Neural progenitor cell (in vitro differentiated cells): ENCODE measurements at regions not wholly inside any gene's neighbourhood (a gene's known extent, or its start where the extent isn't known, plus 50 kb on each side); places are given as distances from the start of the nearest gene placed in this dataset.

ENCODE experiments used
- DNase-seq: peaks from one replicate; pipeline ENCODE4 v3.0.0-alpha.2; 2016; ENCODE audit warnings: low spot score
- H2AFZ ChIP-seq: fragments of 200-600 bp; sonication (generic); replicated peaks from 2 replicates; pipeline ENCODE4 v1.6.1; 2016; ENCODE audit warnings: antibody characterized with exemption
- H3F3A ChIP-seq: fragments of 200-600 bp; sonication (generic); 2 replicates; pipeline ENCODE4 v1.6.1; 2016; ENCODE audit warnings: antibody characterized with exemption, low read depth
- H3K27ac ChIP-seq: fragments of 200-600 bp; sonication (generic); 2 replicates; pipeline ENCODE4 v1.5.1; 2016; ENCODE audit warnings: mild to moderate bottlenecking
- H3K27me3 ChIP-seq: fragments of 200-600 bp; sonication (generic); 2 replicates; pipeline ENCODE4 v1.6.1; 2016; ENCODE audit warnings: mild to moderate bottlenecking, moderate library complexity
- H3K36me3 ChIP-seq: fragments of 200-600 bp; sonication (generic); 2 replicates; pipeline ENCODE4 v1.5.1; 2016
- H3K4me1 ChIP-seq: fragments of 200-600 bp; sonication (generic); 2 replicates; pipeline ENCODE4 v1.6.1; 2016; ENCODE audit warnings: mixed run types
- H3K4me2 ChIP-seq: fragments of 200-600 bp; sonication (generic); 2 replicates; pipeline ENCODE4 v1.6.1; 2016
- H3K4me3 ChIP-seq: fragments of 200-600 bp; sonication (generic); 2 replicates; pipeline ENCODE4 v1.5.1; 2016
- H3K79me2 ChIP-seq: fragments of 200-600 bp; sonication (generic); 2 replicates; pipeline ENCODE4 v1.6.1; 2016; ENCODE audit warnings: low read depth
- H3K9ac ChIP-seq: fragments of 200-600 bp; sonication (generic); 2 replicates; pipeline ENCODE4 v1.6.1; 2016
- H3K9me3 ChIP-seq: fragments of 200-600 bp; sonication (generic); 2 replicates; pipeline ENCODE4 v1.5.1; 2016; ENCODE audit warnings: low read depth
- H4K20me1 ChIP-seq: fragments of 200-600 bp; sonication (generic); 2 replicates; pipeline ENCODE4 v1.6.1; 2016; ENCODE audit warnings: low read depth
- H3K27ac Mint-ChIP-seq: 3 replicates; pipeline ENCODE4 v1.8.0; 2021; ENCODE audit warnings: mixed read lengths
- H3K27me3 Mint-ChIP-seq: 2 replicates; pipeline ENCODE4 v1.8.0; 2022; ENCODE audit warnings: low read depth, mild to moderate bottlenecking, inconsistent platforms, moderate library complexity, mixed read lengths; ENCODE audit not compliant: insufficient read depth
- H3K36me3 Mint-ChIP-seq: 3 replicates; pipeline ENCODE4 v1.8.0; 2021; ENCODE audit warnings: mixed read lengths
- H3K4me1 Mint-ChIP-seq: 3 replicates; pipeline ENCODE4 v1.8.0; 2021; ENCODE audit warnings: mixed read lengths
- H3K4me3 Mint-ChIP-seq: 3 replicates; pipeline ENCODE4 v1.8.0; 2021; ENCODE audit warnings: mild to moderate bottlenecking, moderate library complexity, mixed read lengths
- H3K9me3 Mint-ChIP-seq: 3 replicates; pipeline ENCODE4 v1.8.0; 2020; ENCODE audit warnings: mixed read lengths
- CTCF ChIP-seq: fragments of 200-600 bp; sonication (generic); IDR thresholded peaks from 2 replicates; pipeline ENCODE4 v1.5.1; 2017; ENCODE audit warnings: antibody characterized with exemption, mild to moderate bottlenecking
- EZH2 ChIP-seq: fragments of 200-600 bp; sonication (generic); IDR thresholded peaks from 2 replicates; pipeline ENCODE4 v1.6.1; 2017; ENCODE audit warnings: antibody characterized with exemption, mild to moderate bottlenecking, moderate library complexity
- EZH2phosphoT487 ChIP-seq: fragments of 200-600 bp; sonication (generic); IDR thresholded peaks from 2 replicates; pipeline ENCODE4 v1.6.1; 2017; ENCODE audit warnings: antibody characterized with exemption

- Mint-ChIP-seq H3K27me3 (peaks cover 8% of the 10 kb centered on the region), H3K27ac (no peak overlapping the region), H3K4me3 (no peak overlapping the region), H3K4me1 (peaks cover 2% of the 10 kb centered on the region), H3K36me3 (peaks cover 3% of the 10 kb centered on the region), H3K9me3 (peaks cover 3% of the 10 kb centered on the region)
- Histone ChIP-seq H3F3A (no peaks in the 10 kb centered on the region), H3K4me3 (no peak overlapping the region), H3K9ac (no peak overlapping the region), H3K27me3 (no peaks in the 10 kb centered on the region), H3K36me3 (no peaks in the 10 kb centered on the region), H3K9me3 (no peaks in the 10 kb centered on the region), H3K79me2 (no peaks in the 10 kb centered on the region), H3K4me2 (no peak overlapping the region), H4K20me1 (no peaks in the 10 kb centered on the region), H2AFZ (no peak overlapping the region), H3K4me1 (peaks cover 7% of the 10 kb centered on the region), H3K27ac (no peak overlapping the region)
- DNase-seq: no peak
- TF ChIP-seq CTCF (no peak), EZH2 (no peak), EZH2phosphoT487 (no peak)
Observed at GRCh38 chr3:177721864-177722785, 524.8 kb upstream of the TBL1XR1 start.

- Histone ChIP-seq H3K36me3 (no peaks in the 10 kb centered on the region), H2AFZ (peak overlapping the region; percentile 50), H3K4me1 (peaks cover 7% of the 10 kb centered on the region), H3K9ac (no peak overlapping the region), H3K4me2 (no peak overlapping the region), H3K79me2 (no peaks in the 10 kb centered on the region), H4K20me1 (no peaks in the 10 kb centered on the region), H3K4me3 (no peak overlapping the region), H3F3A (no peaks in the 10 kb centered on the region), H3K9me3 (no peaks in the 10 kb centered on the region), H3K27me3 (no peaks in the 10 kb centered on the region), H3K27ac (no peak overlapping the region)
- peaks cover 3% of the 10 kb centered on the region for H3K36me3 Mint-ChIP-seq
- peaks cover 11% of the 10 kb centered on the region for H3K27me3 Mint-ChIP-seq
- H3K27ac Mint-ChIP-seq: no peak overlapping the region
- peaks cover 7% of the 10 kb centered on the region for H3K4me1 Mint-ChIP-seq
- peaks cover 9% of the 10 kb centered on the region for H3K9me3 Mint-ChIP-seq
- no peak overlapping the region for H3K4me3 Mint-ChIP-seq
- no peak for DNase-seq
- TF ChIP-seq EZH2 (no peak), CTCF (no peak), EZH2phosphoT487 (no peak)
Observed at GRCh38 chr3:177724020-177724638, 526.8 kb upstream of the TBL1XR1 start.

- Mint-ChIP-seq H3K4me3 (no peak overlapping the region), H3K4me1 (peaks cover 15% of the 10 kb centered on the region), H3K27ac (no peak overlapping the region), H3K36me3 (peaks cover 3% of the 10 kb centered on the region), H3K27me3 (peaks cover 11% of the 10 kb centered on the region), H3K9me3 (peaks cover 9% of the 10 kb centered on the region)
- Histone ChIP-seq H3K4me1 (peaks cover 7% of the 10 kb centered on the region), H3K27me3 (no peaks in the 10 kb centered on the region), H4K20me1 (no peaks in the 10 kb centered on the region), H3K4me3 (no peak overlapping the region), H3K9ac (no peak overlapping the region), H3F3A (no peaks in the 10 kb centered on the region), H3K27ac (no peak overlapping the region), H3K4me2 (no peak overlapping the region), H3K9me3 (no peaks in the 10 kb centered on the region), H3K79me2 (no peaks in the 10 kb centered on the region), H3K36me3 (no peaks in the 10 kb centered on the region), H2AFZ (peak overlapping the region; percentile 51)
- TF ChIP-seq CTCF (no peak), EZH2phosphoT487 (no peak)
- DNase-seq: no peak
Observed at GRCh38 chr3:177725165-177725564, 527.9 kb upstream of the TBL1XR1 start.
